ENCODE measurements at regions not wholly inside any gene's neighbourhood (a gene's known extent, or its start where the extent isn't known, plus 50 kb on each side); places are given as distances from the start of the nearest gene placed in this dataset.

- TF ChIP-seq POLR2A (IDR thresholded peaks at IDR 0.05; ENCODE audit: control extremely low read depth in 1 of 2, low read depth in 2 of 2, low read length in 2 of 2) (no peak), EZH2 (IDR thresholded peaks at IDR 0.05; ENCODE audit: low read depth, low read length, severe bottlenecking) (no peak), EP300 (IDR thresholded peaks at IDR 0.05; ENCODE audit: borderline replicate concordance in 1 of 2, low read depth in 2 of 2, low read length in 2 of 2) (no peak), SIRT6 (IDR thresholded peaks at IDR 0.05; ENCODE audit: low read length) (no peak), MAX (IDR thresholded peaks at IDR 0.05) (no peak), CBX5 (IDR thresholded peaks at IDR 0.05; ENCODE audit: low read depth, low read length) (no peak), TAF1 (IDR thresholded peaks at IDR 0.05; ENCODE audit: low read depth, low read length) (no peak), GABPA (IDR thresholded peaks at IDR 0.05; ENCODE audit: borderline replicate concordance, insufficient read depth, low read length) (no peak), SIN3A (conservative IDR thresholded peaks at IDR 0.05 in 1 of 2, IDR thresholded peaks at IDR 0.05 in 1 of 2; ENCODE audit: low read depth in 1 of 2, low read length in 2 of 2) (no peak), CTCF (IDR thresholded peaks at IDR 0.05; ENCODE audit: control extremely low read depth in 1 of 3, insufficient read depth in 1 of 3, low read depth in 1 of 3, low read length in 3 of 3) (no peak), SP1 (IDR thresholded peaks at IDR 0.05; ENCODE audit: low read depth, low read length) (no peak), EGR1 (IDR thresholded peaks at IDR 0.05; ENCODE audit: borderline replicate concordance, low read depth, low read length) (no peak), MAFK (IDR thresholded peaks at IDR 0.05; ENCODE audit: low read depth, low read length) (no peak), TBP (IDR thresholded peaks at IDR 0.05; ENCODE audit: low read depth, low read length) (no peak)
These were observed 140.3 kb downstream of the ZC3H11B start for GRCh38 chr1:219472596-219472995.
